ENCODE measurements at regions not wholly inside any gene's neighbourhood (a gene's known extent, or its start where the extent isn't known, plus 50 kb on each side); places are given as distances from the start of the nearest gene placed in this dataset.
A peak's percentile ranks its signal among the peaks of the same experiment; 100 is the strongest.

DNA sequence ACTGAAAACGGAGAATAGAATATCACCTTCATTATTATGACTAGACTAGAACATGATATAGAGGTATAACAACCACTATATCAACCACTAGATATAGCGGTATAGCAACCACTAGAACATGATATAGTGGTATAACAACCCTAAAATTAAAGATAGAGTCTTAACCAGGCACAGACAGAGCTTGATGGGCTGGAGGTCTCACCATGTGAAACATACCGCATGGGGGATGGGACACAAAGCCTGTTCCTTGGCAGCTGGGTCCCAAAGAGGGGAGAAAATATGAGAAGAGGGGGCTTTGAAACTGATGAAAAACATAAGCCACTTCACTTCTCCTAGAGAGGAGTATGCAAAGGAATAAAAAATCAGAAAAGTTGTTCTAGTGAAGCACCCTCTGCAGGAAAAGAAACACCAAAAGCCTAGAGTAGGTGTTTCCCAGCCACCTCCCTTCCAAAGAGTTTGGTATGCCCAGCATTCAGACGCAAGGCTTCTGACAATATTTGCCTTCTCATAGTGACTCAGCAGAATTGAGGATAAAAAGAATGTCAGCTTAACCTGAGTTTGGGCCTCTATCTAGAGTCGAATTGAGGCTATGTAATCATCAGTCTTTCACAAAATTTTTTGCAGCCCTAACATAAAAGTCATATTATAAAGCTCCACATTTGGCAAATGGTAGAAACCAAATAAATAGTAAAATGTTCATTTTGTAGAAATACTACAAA lies 316.4 kb downstream of the NOVA1 start:
- peaks cover 16% of the 10 kb centered on the region for H3K4me1 ChIP-seq (ENCODE audit: insufficient read depth, low read length)
- POLR2A ChIA-PET (ENCODE audit: unreplicated experiment) = no interaction called here
- H3K36me3 ChIP-seq (ENCODE audit: low read depth, low read length) = no peaks in the 10 kb centered on the region
- no peaks in the 10 kb centered on the region for H3K79me2 ChIP-seq (ENCODE audit: low read length)
- no peaks in the 10 kb centered on the region for H3K9me2 ChIP-seq (replicated peaks; ENCODE audit: low read length)
- TF ChIP-seq EZH2phosphoT487 (IDR thresholded peaks at IDR 0.05; ENCODE audit: borderline replicate concordance, low read length) (no peak), EZH2 (IDR thresholded peaks at IDR 0.05; ENCODE audit: low read length, unreplicated experiment) (no peak)
- TF ChIP-seq, protein P1, sequence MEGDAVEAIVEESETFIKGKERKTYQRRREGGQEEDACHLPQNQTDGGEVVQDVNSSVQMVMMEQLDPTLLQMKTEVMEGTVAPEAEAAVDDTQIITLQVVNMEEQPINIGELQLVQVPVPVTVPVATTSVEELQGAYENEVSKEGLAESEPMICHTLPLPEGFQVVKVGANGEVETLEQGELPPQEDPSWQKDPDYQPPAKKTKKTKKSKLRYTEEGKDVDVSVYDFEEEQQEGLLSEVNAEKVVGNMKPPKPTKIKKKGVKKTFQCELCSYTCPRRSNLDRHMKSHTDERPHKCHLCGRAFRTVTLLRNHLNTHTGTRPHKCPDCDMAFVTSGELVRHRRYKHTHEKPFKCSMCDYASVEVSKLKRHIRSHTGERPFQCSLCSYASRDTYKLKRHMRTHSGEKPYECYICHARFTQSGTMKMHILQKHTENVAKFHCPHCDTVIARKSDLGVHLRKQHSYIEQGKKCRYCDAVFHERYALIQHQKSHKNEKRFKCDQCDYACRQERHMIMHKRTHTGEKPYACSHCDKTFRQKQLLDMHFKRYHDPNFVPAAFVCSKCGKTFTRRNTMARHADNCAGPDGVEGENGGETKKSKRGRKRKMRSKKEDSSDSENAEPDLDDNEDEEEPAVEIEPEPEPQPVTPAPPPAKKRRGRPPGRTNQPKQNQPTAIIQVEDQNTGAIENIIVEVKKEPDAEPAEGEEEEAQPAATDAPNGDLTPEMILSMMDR (conservative IDR thresholded peaks at IDR 0.05; ENCODE audit: low read depth, low read length) = no peak
- H4K20me1 ChIP-seq (ENCODE audit: low read length) = no peaks in the 10 kb centered on the region
- H3K27ac ChIP-seq (ENCODE audit: low read length) = peak overlapping the region; percentile 71
- BruUV-seq (replicated peaks) = TSS peak; percentile 84
- no peak overlapping the region for H3K4me3 ChIP-seq (ENCODE audit: low read length)
- no peaks in the 10 kb centered on the region for H3K27me3 ChIP-seq (ENCODE audit: low read length)
- DNase-seq (peak; percentile 82), ATAC-seq (peak; percentile 94)
- intact Hi-C loops (cut with micrococcal nuclease) = loop anchor here (10.0 kb wide), 1 partner anchor 53 kb away; no protein-coding TSS in a partner anchor
- no peaks in the 10 kb centered on the region for H3F3A ChIP-seq (ENCODE audit: low read length, unreplicated experiment)
- H3K9ac ChIP-seq (ENCODE audit: low read length) = peak overlapping the region; percentile 59
- H3K9me3 ChIP-seq (ENCODE audit: low read length) = no peaks in the 10 kb centered on the region
- peak overlapping the region; percentile 22; the same call in 1 of the 2 replicates for H3K4me2 ChIP-seq (ENCODE audit: low read length)
- CTCF ChIA-PET = no interaction called here
- H2AFZ ChIP-seq (ENCODE audit: low read length) = peak overlapping the region; percentile 45

DNA sequence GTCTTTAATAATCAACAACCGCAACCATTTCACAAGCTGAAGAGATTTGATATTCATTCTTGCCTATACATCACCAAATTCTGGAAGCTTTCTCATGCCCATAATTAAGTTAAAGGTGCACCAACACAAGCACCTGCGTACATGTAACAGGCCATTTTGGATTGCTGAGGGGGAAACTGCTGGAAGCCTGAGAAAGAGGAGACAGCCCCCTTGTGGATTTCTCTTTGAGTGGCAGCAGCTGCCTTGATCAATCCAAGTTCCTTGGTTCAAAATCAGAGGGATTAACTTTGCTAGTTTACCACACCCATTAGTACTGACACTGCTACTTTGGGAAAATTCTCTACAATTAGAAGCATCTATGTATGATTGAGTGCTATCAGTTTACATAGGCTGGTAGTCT lies 321.1 kb downstream of the NOVA1 start:
- CTCF ChIA-PET = no interaction called here
- intact Hi-C loops (cut with micrococcal nuclease) = no loop called here

More for the DNA sequence above, 321.1 kb downstream of the NOVA1 start:
- DNase-seq = peak; percentile 7
- Histone ChIP-seq H3K9me3 (ENCODE audit: low read length) (no peaks in the 10 kb centered on the region), H3K9me2 (replicated peaks; ENCODE audit: low read length) (no peaks in the 10 kb centered on the region), H3K79me2 (ENCODE audit: low read length) (no peaks in the 10 kb centered on the region), H4K20me1 (ENCODE audit: low read length) (no peaks in the 10 kb centered on the region), H3K36me3 (ENCODE audit: low read depth, low read length) (no peaks in the 10 kb centered on the region), H3K9ac (ENCODE audit: low read length) (no peak overlapping the region), H3K27me3 (ENCODE audit: low read length) (no peaks in the 10 kb centered on the region), H3K4me3 (ENCODE audit: low read length) (no peak overlapping the region), H3K4me1 (ENCODE audit: insufficient read depth, low read length) (peaks cover 10% of the 10 kb centered on the region), H3K4me2 (ENCODE audit: low read length) (no peak overlapping the region), H3F3A (ENCODE audit: low read length, unreplicated experiment) (no peaks in the 10 kb centered on the region), H2AFZ (ENCODE audit: low read length) (0 out of 2 replicates have a peak overlapping the region, but pooled peaks have one; percentile 17), H3K27ac (ENCODE audit: low read length) (no peak overlapping the region)
- ATAC-seq = no peak
- BruUV-seq (replicated peaks) = no TSS peak
- POLR2A ChIA-PET (ENCODE audit: unreplicated experiment) = no interaction called here
- TF ChIP-seq, protein P1 (conservative IDR thresholded peaks at IDR 0.05; ENCODE audit: low read depth, low read length) = peak; percentile 56
- TF ChIP-seq EZH2 (IDR thresholded peaks at IDR 0.05; ENCODE audit: low read length, unreplicated experiment) (no peak), EZH2phosphoT487 (IDR thresholded peaks at IDR 0.05; ENCODE audit: borderline replicate concordance, low read length) (no peak)
